GM12878 (cell line): ENCODE measurements at regions not wholly inside any gene's neighbourhood (a gene's known extent, or its start where the extent isn't known, plus 50 kb on each side); places are given as distances from the start of the nearest gene placed in this dataset.

Experiments used
- ATAC-seq: fragments of 200-7000 bp; cut with Tn5 transposase; 3 replicates; pipeline ENCODE4 v1.9.1; 2020; ENCODE audit warnings: mild to moderate bottlenecking, moderate library complexity
- BruUV-seq: library from RNA; stranded (reverse); fragments of 400-500 nt; replicated peaks from 2 replicates; lab custom pipeline; 2021; lab: Mats Ljungman, UMichigan
- CTCF ChIA-PET: fragments of 300-600 bp; sonication (Branson Sonifier 250); formaldehyde crosslinking; extraction: SDS; loops from one replicate; lab custom pipeline; 2021; ENCODE audit warnings: inconsistent platforms; lab: Yijun Ruan, JAX
- POLR2A ChIA-PET: fragments of 350-600 bp; formaldehyde crosslinking; extraction: SDS; loops from one replicate; lab custom pipeline; 2021; ENCODE audit warnings: inconsistent platforms; lab: Charles Lee
- RAD21 ChIA-PET: fragments of 300-600 bp; sonication (Branson Sonifier 250); formaldehyde crosslinking; loops from one replicate; lab custom pipeline; 2023; ENCODE audit warnings: antibody characterized with exemption; ENCODE audit not compliant: unreplicated experiment; lab: Charles Lee
- SMC1A ChIA-PET: fragments of 300-600 bp; sonication (Branson Sonifier 250); formaldehyde crosslinking; loops from one replicate; lab custom pipeline; 2023; ENCODE audit not compliant: unreplicated experiment, uncharacterized antibody; lab: Charles Lee
- DNase-seq: peaks from one replicate; pipeline ENCODE4 v3.0.0-alpha.2; 2011; ENCODE audit warnings: low read depth, low spot score
- FAIRE-seq: peaks from 3 replicates; lab custom pipeline; 2011; peaks lifted over from hg19 to GRCh38; lab: Jason Lieb, UNC
- H2AFZ ChIP-seq: 2 replicates; pipeline ENCODE4 v1.6.0; 2011; ENCODE audit warnings: low read depth, low read length, control low read depth; ENCODE audit not compliant: control insufficient read depth
- H3K27ac ChIP-seq: 2 replicates; pipeline ENCODE4 v1.5.1; 2011; ENCODE audit warnings: control low read depth; ENCODE audit not compliant: control insufficient read depth, insufficient read depth
- H3K27me3 ChIP-seq, 2 experiments: replicated peaks in 1 of 2; 2 replicates each; pipeline versions ENCODE4 v1.6.0 to v1.6.1; 2011; ENCODE audit warnings: low read length in 1 of 2; ENCODE audit not compliant: control insufficient read depth in 2 of 2, insufficient read depth in 2 of 2
- H3K36me3 ChIP-seq, 2 experiments: 2 replicates each; pipeline ENCODE4 v1.5.1; 2011; ENCODE audit warnings: low read length in 1 of 2; ENCODE audit not compliant: control insufficient read depth in 2 of 2, insufficient read depth in 2 of 2
- H3K4me1 ChIP-seq: 2 replicates; pipeline ENCODE4 v1.6.1; 2011; ENCODE audit warnings: mild to moderate bottlenecking, low read length, moderate library complexity, mixed read lengths; ENCODE audit not compliant: control insufficient read depth, insufficient read depth
- H3K4me2 ChIP-seq: 2 replicates; pipeline ENCODE4 v1.6.0; 2011; ENCODE audit warnings: control low read depth; ENCODE audit not compliant: control insufficient read depth, insufficient read depth
- H3K4me3 ChIP-seq: fragments of 200-600 bp; sonication (generic); 2 replicates; pipeline ENCODE4 v1.5.1; 2016
- H3K79me2 ChIP-seq: 2 replicates; pipeline ENCODE4 v1.6.0; 2011; ENCODE audit warnings: low read length; ENCODE audit not compliant: control insufficient read depth, insufficient read depth
- H3K9ac ChIP-seq: 2 replicates; pipeline ENCODE4 v1.8.0; 2011; ENCODE audit warnings: low read length, control low read depth, mixed read lengths; ENCODE audit not compliant: control insufficient read depth, insufficient read depth
- H3K9me3 ChIP-seq: replicated peaks from 3 replicates; pipeline ENCODE4 v1.5.1; 2011; ENCODE audit warnings: mild to moderate bottlenecking, low read length; ENCODE audit not compliant: control insufficient read depth, insufficient read depth
- H4K20me1 ChIP-seq: 2 replicates; pipeline ENCODE4 v1.6.0; 2011; ENCODE audit not compliant: control insufficient read depth, insufficient read depth
- BHLHE40 ChIP-seq, 2 experiments: fragments of 450-650 bp in 1 of 2; IDR thresholded peaks; 2 replicates each; pipeline ENCODE4 v1.6.1; 2011 to 2017; ENCODE audit warnings: low read depth in 2 of 2, borderline replicate concordance in 1 of 2, improper control_type of control experiment in 1 of 2, low read length in 1 of 2, mild to moderate bottlenecking in 1 of 2
- CBFB ChIP-seq: IDR thresholded peaks from 2 replicates; pipeline ENCODE4 v1.6.1; 2016; ENCODE audit warnings: antibody characterized with exemption, low read depth
- CEBPB ChIP-seq, 2 experiments: fragments of 150-350 bp in 1 of 2; IDR thresholded peaks; 2 replicates each; pipeline ENCODE4 v1.6.1; 2012 to 2014; ENCODE audit warnings: low read depth in 2 of 2, low read length in 2 of 2, borderline replicate concordance in 1 of 2, inconsistent platforms in 1 of 2
- CHD4 ChIP-seq: fragments of 200-600 bp; sonication (generic); IDR thresholded peaks from 2 replicates; pipeline ENCODE4 v1.6.1; 2016; ENCODE audit warnings: mild to moderate bottlenecking
- CREB1 ChIP-seq: IDR thresholded peaks from 2 replicates; pipeline ENCODE4 v1.6.1; 2012; ENCODE audit warnings: low read depth, mild to moderate bottlenecking, inconsistent platforms
- KAT2A ChIP-seq: conservative IDR thresholded peaks from 2 replicates; pipeline ENCODE4 v1.6.1; 2011; ENCODE audit warnings: low read depth, low read length; ENCODE audit not compliant: control insufficient read depth
- MEF2B ChIP-seq: fragments of 450-650 bp; IDR thresholded peaks from 2 replicates; pipeline ENCODE4 v1.6.1; 2018; ENCODE audit warnings: mild to moderate bottlenecking, moderate library complexity; ENCODE audit not compliant: partially characterized antibody, poor library complexity, severe bottlenecking
- MYB ChIP-seq: fragments of 150-350 bp; IDR thresholded peaks from 2 replicates; pipeline ENCODE4 v1.6.1; 2014; ENCODE audit warnings: mild to moderate bottlenecking, low read depth, low read length, borderline replicate concordance
- NBN ChIP-seq: fragments of 450-650 bp; IDR thresholded peaks from 2 replicates; pipeline ENCODE4 v1.6.1; 2016
- NFXL1 ChIP-seq: fragments of 450-650 bp; IDR thresholded peaks from 2 replicates; pipeline ENCODE4 v1.6.1; 2017; ENCODE audit warnings: antibody characterized with exemption, mild to moderate bottlenecking, borderline replicate concordance
- NR2C1 ChIP-seq: fragments of 450-650 bp; IDR thresholded peaks from 2 replicates; pipeline ENCODE4 v1.6.1; 2017; ENCODE audit warnings: antibody characterized with exemption, mild to moderate bottlenecking, moderate library complexity
- SUZ12 ChIP-seq: fragments of 200-600 bp; sonication (generic); IDR thresholded peaks from one replicate; pipeline ENCODE4 v1.6.1; 2018; ENCODE audit warnings: antibody characterized with exemption, mild to moderate bottlenecking; ENCODE audit not compliant: unreplicated experiment
- ZNF622 ChIP-seq: fragments of 450-650 bp; IDR thresholded peaks from 2 replicates; pipeline ENCODE4 v1.6.1; 2017; ENCODE audit warnings: mild to moderate bottlenecking, inconsistent platforms
- WGBS: methylation state at CpG from one replicate; pipeline ENCODE4 v1.1.6; 2016; ENCODE audit warnings: low lambda C conversion rate; ENCODE audit not compliant: insufficient replicate concordance, insufficient coverage; ENCODE audit errors: missing lambda C conversion rate; 5-methylcytosine and 5-hydroxymethylcytosine counted together
- in situ Hi-C: fragments of 300-500 bp; cut with MboI; formaldehyde crosslinking; loops from 9 replicates; pipeline ENCODE4 v1.14.3; 2018; ENCODE audit warnings: mixed read lengths
- intact Hi-C: fragments of 100-400 bp; cut with micrococcal nuclease; formaldehyde crosslinking; loops from one replicate; pipeline ENCODE4 v1.14.2; 2022; ENCODE audit not compliant: unreplicated experiment
- TF ChIP-seq, protein P1 (sequence below): IDR thresholded peaks from 2 replicates; pipeline ENCODE4 v1.6.1; 2012; ENCODE audit warnings: low read length, inconsistent platforms
- TF ChIP-seq, protein P2 (sequence below): fragments of 450-650 bp; formaldehyde crosslinking; IDR thresholded peaks from 2 replicates; pipeline ENCODE4 v1.5.0; 2022; ENCODE audit warnings: mild to moderate bottlenecking, missing genetic modification characterization

DNA sequence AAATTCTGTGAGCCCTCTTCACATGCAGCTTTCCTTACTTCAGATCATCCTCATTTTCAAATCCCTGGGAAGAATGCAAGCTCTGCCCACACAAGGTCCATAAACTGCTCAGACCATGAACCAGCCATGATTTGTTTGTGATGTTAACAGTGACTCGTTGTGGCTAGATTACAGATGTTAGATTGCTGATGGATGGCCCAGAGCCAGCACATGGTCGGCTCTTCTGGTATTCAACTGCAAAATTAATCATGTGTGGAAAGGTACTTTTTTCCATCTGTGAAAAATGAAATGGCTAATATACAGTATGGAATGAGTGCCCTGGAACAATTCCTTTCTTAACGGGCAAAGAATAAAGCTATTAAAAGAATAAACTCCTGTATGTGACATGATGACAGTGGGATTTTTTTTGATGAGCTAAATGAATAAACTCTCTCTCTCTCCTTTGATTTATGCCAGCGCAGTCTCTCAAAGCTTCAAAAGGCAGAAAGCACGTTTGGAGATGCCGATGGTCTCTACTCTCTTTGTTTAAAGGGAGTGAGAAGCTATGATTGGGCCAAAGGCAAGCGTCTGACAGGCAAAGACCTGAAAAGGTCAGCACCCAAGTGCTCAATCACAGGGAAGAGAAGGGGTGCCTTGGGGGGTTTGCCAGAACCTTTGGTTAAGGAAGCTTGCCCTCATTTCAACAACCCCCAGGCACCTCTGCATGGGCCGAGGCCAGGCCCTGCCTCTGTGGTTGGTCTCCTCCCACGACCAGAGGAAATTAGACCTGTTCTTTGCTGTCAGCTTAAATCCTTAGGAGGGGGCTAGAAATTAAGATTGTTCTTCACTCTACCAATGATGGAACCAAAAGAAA lies 444.0 kb upstream of the NFE2L3 start:
- no TSS peak for BruUV-seq
- Histone ChIP-seq H3K27ac (no peak overlapping the region), H3K36me3 (no peaks in the 10 kb centered on the region), H3K79me2 (no peaks in the 10 kb centered on the region), H3K4me2 (no peak overlapping the region), H3K4me1 (no peaks in the 10 kb centered on the region), H3K9me3 (no peaks in the 10 kb centered on the region), H4K20me1 (no peaks in the 10 kb centered on the region)
- intact Hi-C loops: no loop called here
- CTCF ChIA-PET: no interaction called here
- RAD21 ChIA-PET: no interaction called here
- SMC1A ChIA-PET: no interaction called here
- 28% methylated on average over 9 of the region's 9 CpGs for WGBS
- in situ Hi-C loops: no loop called here
- no peak for DNase-seq
- TF ChIP-seq KAT2A (no peak), MEF2B (no peak), MYB (no peak), NBN (no peak), CREB1 (no peak), BHLHE40 (IDR thresholded peaks at IDR 0.05; ENCODE audit: borderline replicate concordance in 1 of 2, low read depth in 2 of 2, low read length in 1 of 2) (no peak), CHD4 (no peak), NR2C1 (no peak), SUZ12 (no peak), CBFB (no peak), NFXL1 (no peak), CEBPB (IDR thresholded peaks at IDR 0.05; ENCODE audit: borderline replicate concordance in 1 of 2, low read depth in 2 of 2, low read length in 2 of 2) (no peak), ZNF622 (no peak)
- TF ChIP-seq, protein P1, sequence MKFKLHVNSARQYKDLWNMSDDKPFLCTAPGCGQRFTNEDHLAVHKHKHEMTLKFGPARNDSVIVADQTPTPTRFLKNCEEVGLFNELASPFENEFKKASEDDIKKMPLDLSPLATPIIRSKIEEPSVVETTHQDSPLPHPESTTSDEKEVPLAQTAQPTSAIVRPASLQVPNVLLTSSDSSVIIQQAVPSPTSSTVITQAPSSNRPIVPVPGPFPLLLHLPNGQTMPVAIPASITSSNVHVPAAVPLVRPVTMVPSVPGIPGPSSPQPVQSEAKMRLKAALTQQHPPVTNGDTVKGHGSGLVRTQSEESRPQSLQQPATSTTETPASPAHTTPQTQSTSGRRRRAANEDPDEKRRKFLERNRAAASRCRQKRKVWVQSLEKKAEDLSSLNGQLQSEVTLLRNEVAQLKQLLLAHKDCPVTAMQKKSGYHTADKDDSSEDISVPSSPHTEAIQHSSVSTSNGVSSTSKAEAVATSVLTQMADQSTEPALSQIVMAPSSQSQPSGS: no peak
- TF ChIP-seq, protein P2, sequence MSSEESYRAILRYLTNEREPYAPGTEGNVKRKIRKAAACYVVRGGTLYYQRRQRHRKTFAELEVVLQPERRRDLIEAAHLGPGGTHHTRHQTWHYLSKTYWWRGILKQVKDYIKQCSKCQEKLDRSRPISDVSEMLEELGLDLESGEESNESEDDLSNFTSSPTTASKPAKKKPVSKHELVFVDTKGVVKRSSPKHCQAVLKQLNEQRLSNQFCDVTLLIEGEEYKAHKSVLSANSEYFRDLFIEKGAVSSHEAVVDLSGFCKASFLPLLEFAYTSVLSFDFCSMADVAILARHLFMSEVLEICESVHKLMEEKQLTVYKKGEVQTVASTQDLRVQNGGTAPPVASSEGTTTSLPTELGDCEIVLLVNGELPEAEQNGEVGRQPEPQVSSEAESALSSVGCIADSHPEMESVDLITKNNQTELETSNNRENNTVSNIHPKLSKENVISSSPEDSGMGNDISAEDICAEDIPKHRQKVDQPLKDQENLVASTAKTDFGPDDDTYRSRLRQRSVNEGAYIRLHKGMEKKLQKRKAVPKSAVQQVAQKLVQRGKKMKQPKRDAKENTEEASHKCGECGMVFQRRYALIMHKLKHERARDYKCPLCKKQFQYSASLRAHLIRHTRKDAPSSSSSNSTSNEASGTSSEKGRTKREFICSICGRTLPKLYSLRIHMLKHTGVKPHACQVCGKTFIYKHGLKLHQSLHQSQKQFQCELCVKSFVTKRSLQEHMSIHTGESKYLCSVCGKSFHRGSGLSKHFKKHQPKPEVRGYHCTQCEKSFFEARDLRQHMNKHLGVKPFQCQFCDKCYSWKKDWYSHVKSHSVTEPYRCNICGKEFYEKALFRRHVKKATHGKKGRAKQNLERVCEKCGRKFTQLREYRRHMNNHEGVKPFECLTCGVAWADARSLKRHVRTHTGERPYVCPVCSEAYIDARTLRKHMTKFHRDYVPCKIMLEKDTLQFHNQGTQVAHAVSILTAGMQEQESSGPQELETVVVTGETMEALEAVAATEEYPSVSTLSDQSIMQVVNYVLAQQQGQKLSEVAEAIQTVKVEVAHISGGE: no peak
- TF ChIP-seq, all 136 proteins: peak for 0
- no peak overlapping the region for H2AFZ ChIP-seq
- ATAC-seq (no peak), FAIRE-seq (no peak)
- POLR2A ChIA-PET: no interaction called here
- H3K27me3 ChIP-seq: no peaks in the 10 kb centered on the region; a peak in 1 of 4 replicates
- H3K9ac ChIP-seq: no peak overlapping the region
- H3K4me3 ChIP-seq: no peak overlapping the region
